ENCODE measurements at regions not wholly inside any gene's neighbourhood (a gene's known extent, or its start where the extent isn't known, plus 50 kb on each side); places are given as distances from the start of the nearest gene placed in this dataset.

DNA sequence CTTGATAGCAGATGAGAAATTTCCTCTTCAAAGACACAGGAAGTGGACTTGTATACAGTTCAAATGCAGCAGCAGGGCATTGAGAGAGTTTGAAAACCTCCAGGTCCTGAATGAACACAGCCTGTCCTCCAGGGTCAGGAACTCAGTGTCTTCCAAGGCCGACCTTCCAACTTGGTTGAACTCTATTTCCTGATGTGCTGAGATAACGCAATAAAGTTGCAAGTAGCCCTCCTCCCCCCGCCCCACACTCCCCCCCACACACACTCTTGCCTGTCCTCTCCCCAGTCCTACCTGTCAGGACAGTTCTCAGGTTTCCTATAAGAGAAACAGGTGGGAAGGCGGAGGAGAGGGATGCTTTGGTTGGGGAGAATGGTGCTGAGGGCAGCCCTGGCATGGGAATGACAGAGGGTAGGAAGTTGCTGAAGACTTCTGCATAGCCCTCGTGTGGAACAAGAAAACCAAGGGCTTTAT is 90.0 kb downstream of the CCDC71L start:
- no peak overlapping the region for H3K4me3 ChIP-seq (ENCODE audit: low read length)
- H3K27ac ChIP-seq (ENCODE audit: low read length): no peak overlapping the region
- Mint-ChIP-seq H3K4me3 (no peak overlapping the region), H3K9me3 (no peaks in the 10 kb centered on the region), H3K27ac (no peak overlapping the region), H3K4me1 (no peaks in the 10 kb centered on the region), H3K36me3 (no peaks in the 10 kb centered on the region), H3K27me3 (ENCODE audit: low read depth in 2 of 2) (peaks cover 11 to 26% of the 10 kb centered on the region in 2 donors)
- no peaks in the 10 kb centered on the region for H3K9me3 ChIP-seq (ENCODE audit: control insufficient read depth, insufficient read depth, low read length)
- DNase-seq (no peak), ATAC-seq (no peak)
- WGBS (ENCODE audit: insufficient coverage): 67% methylated on average over 5 of the region's 5 CpGs
- no peak for TF ChIP-seq CTCF (IDR thresholded peaks at IDR 0.05)
- H3K27me3 ChIP-seq (ENCODE audit: control insufficient read depth, insufficient read depth, low read length): no peaks in the 10 kb centered on the region
- intact Hi-C loops (cut with micrococcal nuclease): no loop called here
- H3K4me1 ChIP-seq (ENCODE audit: control insufficient read depth, insufficient read depth, low read length): no peaks in the 10 kb centered on the region
- H3K36me3 ChIP-seq (ENCODE audit: control insufficient read depth, insufficient read depth, low read length): no peaks in the 10 kb centered on the region

GRCh38 chr7:106570146-106570545 is 90.8 kb downstream of the CCDC71L start:
- Mint-ChIP-seq H3K27me3 (ENCODE audit: low read depth in 2 of 2) (peaks cover 11 to 26% of the 10 kb centered on the region in 2 donors), H3K4me1 (no peaks in the 10 kb centered on the region), H3K9me3 (no peaks in the 10 kb centered on the region), H3K36me3 (no peaks in the 10 kb centered on the region), H3K27ac (no peak overlapping the region), H3K4me3 (no peak overlapping the region)
- intact Hi-C loops (cut with micrococcal nuclease): no loop called here
- Histone ChIP-seq H3K9me3 (ENCODE audit: control insufficient read depth, insufficient read depth, low read length) (no peaks in the 10 kb centered on the region), H3K36me3 (ENCODE audit: control insufficient read depth, insufficient read depth, low read length) (no peaks in the 10 kb centered on the region), H3K27me3 (ENCODE audit: control insufficient read depth, insufficient read depth, low read length) (no peaks in the 10 kb centered on the region), H3K4me1 (ENCODE audit: control insufficient read depth, insufficient read depth, low read length) (no peaks in the 10 kb centered on the region), H3K27ac (ENCODE audit: low read length) (no peak overlapping the region), H3K4me3 (ENCODE audit: low read length) (no peak overlapping the region)
- DNase-seq (no peak), ATAC-seq (no peak)
- 86% methylated on average over 1 of the region's 2 CpGs for WGBS (ENCODE audit: insufficient coverage)
- TF ChIP-seq CTCF (IDR thresholded peaks at IDR 0.05): no peak

- ATAC-seq: no peak
- Histone ChIP-seq H3K27ac (ENCODE audit: low read length) (no peak overlapping the region), H3K4me3 (ENCODE audit: low read length) (no peak overlapping the region), H3K4me1 (ENCODE audit: control insufficient read depth, insufficient read depth, low read length) (no peaks in the 10 kb centered on the region), H3K27me3 (ENCODE audit: control insufficient read depth, insufficient read depth, low read length) (no peaks in the 10 kb centered on the region), H3K36me3 (ENCODE audit: control insufficient read depth, insufficient read depth, low read length) (no peaks in the 10 kb centered on the region), H3K9me3 (ENCODE audit: control insufficient read depth, insufficient read depth, low read length) (no peaks in the 10 kb centered on the region)
- Mint-ChIP-seq H3K36me3 (no peaks in the 10 kb centered on the region), H3K4me1 (no peaks in the 10 kb centered on the region), H3K27me3 (ENCODE audit: low read depth in 2 of 2) (peaks cover 11 to 26% of the 10 kb centered on the region in 2 donors), H3K4me3 (no peak overlapping the region), H3K9me3 (no peaks in the 10 kb centered on the region), H3K27ac (no peak overlapping the region)
- WGBS (ENCODE audit: insufficient coverage): 90% methylated on average over 10 of the region's 10 CpGs
- intact Hi-C loops (cut with micrococcal nuclease): no loop called here
- no peak for DNase-seq
- no peak for TF ChIP-seq CTCF (IDR thresholded peaks at IDR 0.05)
Observed at GRCh38 chr7:106569500-106569929, 91.4 kb downstream of the CCDC71L start.
